ENCODE measurements at regions not wholly inside any gene's neighbourhood (a gene's known extent, or its start where the extent isn't known, plus 50 kb on each side); places are given as distances from the start of the nearest gene placed in this dataset.

- H3K27ac ChIP-seq, result no peak overlapping the region
Measured at GRCh38 chr1:56024155-56024554, 555.2 kb downstream of the PLPP3 start.

GRCh38 chr1:56019922-56020321 lies 559.4 kb downstream of the PLPP3 start:
- no peak overlapping the region for H3K27ac ChIP-seq
- no peak for TF ChIP-seq CTCF (conservative IDR thresholded peaks at IDR 0.05)

More at GRCh38 chr1:56024155-56024554, 555.2 kb downstream of the PLPP3 start:
- TF ChIP-seq CTCF (conservative IDR thresholded peaks at IDR 0.05), result no peak

GRCh38 chr1:56019472-56019871 lies 559.9 kb downstream of the PLPP3 start:
- H3K27ac ChIP-seq, result no peak overlapping the region
- no peak for TF ChIP-seq CTCF (conservative IDR thresholded peaks at IDR 0.05)

- no peak for TF ChIP-seq CTCF (conservative IDR thresholded peaks at IDR 0.05)
Measured at GRCh38 chr1:56017336-56017735, 562.0 kb downstream of the PLPP3 start.

DNA sequence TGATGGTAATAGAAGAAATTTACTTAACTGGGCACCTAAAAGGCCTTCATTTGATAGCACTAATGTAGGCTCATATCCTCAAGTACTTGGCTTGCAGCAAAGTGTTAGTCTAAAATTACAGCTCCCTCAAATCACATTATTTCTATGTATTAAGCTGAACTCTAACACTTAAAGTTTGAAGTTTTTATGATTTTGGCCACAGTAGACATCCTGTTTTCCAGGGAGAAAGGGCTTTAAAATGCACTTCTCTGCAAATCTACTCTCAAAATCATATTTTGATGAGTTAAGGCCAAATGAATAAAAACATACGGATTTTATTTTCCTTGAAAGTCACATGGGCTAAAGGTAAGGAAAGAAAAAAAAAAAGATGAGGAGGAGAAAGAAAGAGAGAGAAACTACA lies 575.5 kb downstream of the PLPP3 start:
- no peak overlapping the region for H3K27ac ChIP-seq
- TF ChIP-seq CTCF (conservative IDR thresholded peaks at IDR 0.05), result no peak

More at GRCh38 chr1:56017336-56017735, 562.0 kb downstream of the PLPP3 start:
- no peak overlapping the region for H3K27ac ChIP-seq

GRCh38 chr1:56002231-56002630 lies 577.1 kb downstream of the PLPP3 start:
- TF ChIP-seq CTCF (conservative IDR thresholded peaks at IDR 0.05), result no peak
- H3K27ac ChIP-seq, result no peak overlapping the region

GRCh38 chr1:56000424-56000823 lies 578.9 kb downstream of the PLPP3 start:
- no peak for TF ChIP-seq CTCF (conservative IDR thresholded peaks at IDR 0.05)
- no peak overlapping the region for H3K27ac ChIP-seq

GRCh38 chr1:55997536-55997935 lies 581.8 kb downstream of the PLPP3 start:
- no peak for TF ChIP-seq CTCF (conservative IDR thresholded peaks at IDR 0.05)
- no peak overlapping the region for H3K27ac ChIP-seq

All from VCaP (cell line).